HT-29 (cell line): ENCODE measurements at regions not wholly inside any gene's neighbourhood (a gene's known extent, or its start where the extent isn't known, plus 50 kb on each side); places are given as distances from the start of the nearest gene placed in this dataset.

Experiments used
- DNase-seq: peaks from one replicate; pipeline ENCODE4 v3.0.0-alpha.2; 2015; ENCODE audit warnings: low spot score

DNA sequence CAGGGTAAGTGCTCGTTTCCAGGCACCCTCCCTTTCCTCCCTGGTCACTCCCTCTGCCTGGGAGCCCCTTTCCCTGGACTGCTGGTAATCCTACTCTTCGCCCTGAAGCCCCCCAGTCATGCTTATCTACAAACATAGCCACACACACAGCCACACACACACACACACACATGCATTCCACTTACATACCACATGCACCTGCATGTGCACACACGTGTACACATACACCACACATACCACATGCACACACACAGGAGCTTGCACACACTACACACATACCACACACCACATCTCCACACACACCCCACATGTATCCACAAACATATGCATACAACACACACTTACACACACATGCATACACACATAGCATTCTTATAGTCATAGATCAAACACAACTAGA lies 358.5 kb downstream of the GADD45G start:
- DNase-seq, result no peak

DNA sequence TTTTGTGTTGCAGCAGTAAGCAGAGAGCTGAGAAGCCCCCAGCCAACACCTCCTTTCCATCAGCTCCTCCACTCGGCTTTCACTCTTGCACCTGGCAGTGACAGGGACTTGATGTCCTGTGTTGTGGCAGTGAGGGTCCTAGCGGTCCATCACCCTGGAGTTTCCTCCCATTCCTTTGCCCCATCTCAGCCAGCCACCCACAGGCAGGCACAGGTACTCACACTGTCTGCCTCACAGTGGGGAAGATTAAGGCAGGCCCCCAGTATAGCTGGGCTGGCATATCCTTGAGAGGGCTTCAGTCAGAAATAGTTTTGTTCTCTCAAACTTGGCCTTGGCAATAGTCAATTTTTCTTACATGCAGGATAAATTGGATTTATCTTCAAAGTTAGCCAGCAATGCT lies 362.7 kb downstream of the GADD45G start:
- no peak for DNase-seq

DNA sequence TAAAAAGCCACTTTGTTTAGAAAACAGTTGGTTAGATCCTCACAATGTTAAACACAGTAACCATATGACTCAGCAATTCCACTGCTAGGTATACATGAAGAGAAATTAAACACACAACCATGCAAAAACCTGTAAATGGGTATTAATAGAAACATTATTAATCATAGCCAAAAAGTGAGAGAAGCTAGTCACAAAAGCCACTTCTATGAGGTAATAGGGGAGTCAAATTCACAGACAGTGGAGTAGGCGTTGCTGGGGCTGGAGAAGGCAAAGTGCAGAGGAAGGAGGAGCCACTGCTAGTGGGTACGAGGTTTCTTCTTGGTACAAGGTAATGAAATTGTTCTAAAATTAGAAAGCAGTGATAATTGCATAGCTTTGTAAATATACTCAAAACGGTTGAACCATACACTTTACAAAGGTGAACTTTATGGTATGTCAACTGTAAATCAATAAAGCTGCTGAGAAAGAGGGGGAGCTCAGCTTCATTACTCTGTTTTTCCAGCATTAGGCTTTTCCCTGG lies 364.4 kb downstream of the GADD45G start:
- no peak for DNase-seq

DNA sequence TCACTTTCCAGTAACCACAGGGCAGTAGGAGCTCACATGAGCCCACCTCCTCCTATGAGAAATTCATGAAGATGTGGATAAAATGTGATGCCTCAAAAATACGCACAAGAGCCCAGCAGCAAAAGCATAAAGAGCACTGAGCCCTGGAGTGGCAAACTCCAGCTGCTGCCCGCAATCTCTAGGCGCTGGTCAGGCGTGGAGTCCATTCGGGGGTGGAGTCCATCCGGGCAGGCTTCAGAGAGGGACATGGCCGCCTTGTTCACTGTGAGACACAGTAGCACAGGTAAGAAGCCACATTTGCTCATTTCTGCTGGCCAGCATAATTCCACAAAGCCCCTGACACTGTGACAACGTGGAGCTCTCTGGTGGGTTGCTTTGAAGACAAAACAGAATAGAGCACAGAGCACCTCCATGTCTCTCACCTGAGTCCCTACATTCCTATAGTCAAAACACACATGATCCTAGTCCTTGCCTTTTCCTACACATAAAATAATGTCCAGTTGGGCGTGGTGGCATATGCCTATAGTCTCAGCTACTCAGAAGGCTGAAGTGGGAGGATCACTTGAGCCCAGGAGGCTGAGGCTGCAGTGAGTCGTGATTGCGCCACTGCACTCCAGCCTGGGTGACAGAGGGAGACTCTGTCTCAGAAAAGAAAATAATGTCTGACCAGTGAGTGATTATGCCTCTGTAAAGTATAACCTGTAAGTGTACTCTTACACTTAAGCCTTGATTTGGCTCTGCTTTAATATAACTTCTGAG lies 365.2 kb downstream of the GADD45G start:
- no peak for DNase-seq

DNA sequence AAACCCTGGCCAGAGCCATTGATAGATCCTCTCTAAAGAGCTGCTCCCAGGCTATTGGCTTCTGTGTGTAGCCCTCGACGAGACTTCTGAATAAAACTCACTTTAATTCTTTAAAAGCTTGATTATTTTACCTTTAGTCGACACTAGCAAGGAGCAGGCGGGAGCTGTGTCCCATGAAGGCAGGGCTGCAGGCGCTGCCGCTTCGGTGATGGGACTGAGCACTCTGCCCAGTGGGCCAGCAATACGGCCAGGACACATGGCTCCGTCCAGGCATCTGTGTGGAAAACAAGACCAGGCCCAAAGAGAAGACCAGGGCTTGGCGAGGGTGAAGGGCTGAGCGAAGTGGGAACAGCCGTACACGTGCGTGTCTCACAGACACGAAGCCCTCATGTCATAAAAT lies 365.9 kb downstream of the GADD45G start:
- DNase-seq, result no peak

DNA sequence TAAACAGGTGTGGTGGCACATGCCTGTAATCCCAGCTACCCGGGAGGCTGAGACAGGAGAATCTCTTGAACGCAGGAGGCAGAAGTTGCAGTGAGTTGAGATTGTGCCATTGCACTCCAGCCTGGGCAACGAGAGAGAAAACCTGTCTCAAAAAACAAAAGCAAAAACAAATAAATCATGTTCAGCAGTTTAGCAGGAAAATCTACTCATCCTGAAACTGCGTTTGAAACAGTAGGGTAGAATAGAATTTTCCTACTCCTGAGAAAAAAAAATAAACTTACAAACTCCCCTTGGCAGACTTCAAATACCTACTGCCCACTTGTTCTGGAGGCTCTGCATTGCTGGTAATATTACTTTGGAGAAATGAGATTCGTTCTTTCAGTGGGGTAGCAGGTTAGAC lies 367.7 kb downstream of the GADD45G start:
- no peak for DNase-seq

DNA sequence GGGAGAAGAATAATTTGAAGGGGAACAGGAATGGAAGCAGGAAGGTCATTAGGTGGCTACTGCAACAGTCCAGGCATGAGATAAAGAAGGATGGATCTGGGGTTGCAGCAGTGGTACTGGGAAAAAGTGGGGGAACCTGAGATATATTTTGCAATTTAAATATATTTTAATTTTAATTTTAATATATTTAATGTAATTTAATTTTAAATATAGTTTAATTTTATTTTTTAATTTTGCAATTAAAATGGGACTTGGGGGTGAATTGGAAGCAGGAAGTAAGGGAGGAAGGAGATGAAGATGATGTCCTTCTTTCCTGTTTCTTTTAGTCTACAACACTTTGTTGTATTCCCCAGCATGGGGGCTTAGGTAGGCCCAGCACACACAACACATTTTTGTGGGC lies 369.8 kb downstream of the GADD45G start:
- no peak for DNase-seq

DNA sequence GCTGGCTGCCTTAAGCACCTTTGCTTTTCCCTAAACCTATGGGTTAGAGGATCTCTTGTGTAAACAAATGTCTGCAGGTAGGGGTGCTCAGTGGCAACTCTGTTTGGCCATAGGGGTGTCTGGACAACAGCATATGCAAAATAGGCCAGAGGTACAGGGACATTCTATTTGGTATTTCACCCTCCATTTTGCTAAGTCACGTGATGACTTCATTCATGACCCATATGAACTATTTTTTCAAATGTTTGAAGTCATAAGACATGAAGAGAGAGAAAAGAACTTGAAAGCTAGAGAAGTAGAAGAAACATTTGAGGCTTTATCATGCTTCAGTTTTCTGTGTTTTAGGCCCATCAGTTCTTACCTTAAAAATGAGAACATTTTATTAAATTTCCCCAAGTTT lies 370.2 kb downstream of the GADD45G start:
- no peak for DNase-seq

DNA sequence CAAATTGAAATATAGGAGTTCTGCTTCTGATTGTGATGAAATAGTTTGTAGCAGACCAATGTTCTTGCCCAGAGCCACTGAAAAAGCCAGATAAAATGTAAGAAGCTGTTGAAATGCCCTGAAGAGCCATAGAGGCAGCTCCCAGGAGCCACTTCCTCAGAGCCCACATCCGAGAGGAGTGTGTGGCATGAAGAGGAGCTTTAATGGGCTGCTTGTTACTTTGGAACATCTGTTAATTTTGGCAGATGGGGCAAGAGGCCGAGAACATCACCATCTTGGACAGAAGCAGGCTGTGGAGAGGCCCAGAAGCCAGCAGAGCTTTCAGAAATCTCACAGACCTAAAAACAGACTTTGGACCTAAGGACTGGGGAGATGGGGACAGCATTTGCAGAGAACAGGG lies 370.8 kb downstream of the GADD45G start:
- no peak for DNase-seq

DNA sequence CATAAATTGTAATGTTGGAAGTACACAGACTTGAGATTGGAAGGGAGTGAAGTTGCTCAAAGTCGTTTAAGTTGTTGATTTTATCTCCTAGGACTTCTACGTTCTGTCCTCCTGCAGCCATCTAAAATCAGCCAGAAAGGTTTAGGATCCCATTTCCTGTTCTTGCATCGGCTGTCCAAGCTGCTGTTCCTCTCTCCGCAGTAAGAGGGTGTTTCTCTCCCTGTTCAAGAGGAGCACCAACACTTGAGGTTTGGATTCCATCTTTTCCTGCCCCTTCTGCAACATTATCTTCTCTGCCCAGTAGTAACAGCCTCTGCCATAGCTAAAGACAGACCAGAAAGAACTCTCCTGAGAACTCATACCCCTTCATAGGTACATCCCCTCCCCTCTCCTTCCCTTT lies 373.4 kb downstream of the GADD45G start:
- DNase-seq, result peak; percentile 27

DNA sequence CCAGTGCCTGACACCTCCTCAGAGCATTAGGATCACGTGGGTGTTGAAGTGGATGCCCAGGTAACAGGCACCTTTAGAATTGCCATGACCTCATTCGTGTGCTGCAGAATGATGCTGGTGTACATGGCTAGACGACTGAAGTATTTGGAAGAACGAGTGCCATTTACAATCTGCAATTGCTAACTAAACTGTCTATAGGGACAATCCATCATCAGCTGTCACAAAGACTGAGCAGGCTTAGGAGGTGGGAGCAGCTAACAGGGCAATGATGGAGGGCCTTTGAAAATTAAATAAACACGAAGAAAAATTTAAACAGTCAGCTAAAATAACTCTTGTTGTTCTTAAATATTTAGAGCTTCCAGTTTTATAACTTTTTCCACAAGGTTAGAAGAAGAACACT lies 375.8 kb downstream of the GADD45G start:
- no peak for DNase-seq

DNA sequence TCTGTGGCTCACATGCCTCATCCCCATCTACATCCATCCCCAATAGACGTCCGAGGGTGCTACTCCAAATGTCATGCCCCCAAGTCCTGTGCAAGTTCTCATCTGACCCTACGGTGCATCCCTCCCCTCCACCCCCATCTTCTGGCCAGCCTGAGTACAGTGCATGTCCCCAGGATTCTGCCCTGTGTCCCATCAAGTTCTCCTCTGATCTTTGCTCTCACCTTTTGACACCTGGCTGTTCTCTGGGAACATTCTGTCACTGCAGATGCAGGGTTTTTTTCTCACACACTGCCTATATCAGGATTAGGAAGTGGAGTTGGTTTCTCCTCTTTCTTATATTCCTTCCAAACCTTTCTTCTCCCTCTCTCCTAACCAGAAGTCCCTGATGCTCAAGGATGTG lies 377.2 kb downstream of the GADD45G start:
- no peak for DNase-seq

DNA sequence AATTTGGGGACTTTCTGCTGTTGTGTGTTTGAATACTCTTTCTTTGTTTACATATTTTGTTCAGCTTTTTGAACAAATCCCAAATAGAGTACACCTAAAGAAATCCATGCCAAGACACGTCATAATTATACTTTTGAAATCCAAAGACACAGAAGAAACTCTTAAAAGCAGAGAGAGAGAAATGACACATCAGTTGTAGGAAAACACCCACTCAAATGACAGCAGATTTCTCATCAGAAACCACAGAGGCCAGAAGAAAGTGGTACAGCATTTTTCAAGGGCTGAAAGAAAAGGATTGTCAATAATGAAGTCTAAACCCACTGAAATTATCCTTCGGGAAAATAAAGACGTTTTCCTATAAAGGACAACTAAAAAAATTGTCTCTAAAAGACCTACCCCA lies 378.6 kb downstream of the GADD45G start:
- DNase-seq, result no peak

DNA sequence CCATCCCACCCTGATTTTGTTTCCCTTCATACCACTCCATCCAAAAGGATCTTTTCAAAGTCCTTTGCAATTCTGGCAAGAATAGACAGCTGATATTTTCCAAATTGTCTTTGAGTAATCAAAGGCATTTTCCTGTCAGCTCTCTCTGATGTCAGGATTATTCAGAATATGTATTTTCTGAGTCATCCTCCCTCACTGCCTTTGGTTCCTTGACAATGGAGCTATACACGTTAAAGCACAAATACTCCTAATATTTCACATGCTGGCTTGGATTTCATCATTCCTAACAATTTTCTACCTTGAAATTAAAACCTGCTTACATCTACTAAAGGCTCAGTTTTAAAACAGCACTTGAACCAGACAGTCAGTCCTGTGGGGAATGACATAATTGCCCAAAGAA lies 379.4 kb downstream of the GADD45G start:
- no peak for DNase-seq

DNA sequence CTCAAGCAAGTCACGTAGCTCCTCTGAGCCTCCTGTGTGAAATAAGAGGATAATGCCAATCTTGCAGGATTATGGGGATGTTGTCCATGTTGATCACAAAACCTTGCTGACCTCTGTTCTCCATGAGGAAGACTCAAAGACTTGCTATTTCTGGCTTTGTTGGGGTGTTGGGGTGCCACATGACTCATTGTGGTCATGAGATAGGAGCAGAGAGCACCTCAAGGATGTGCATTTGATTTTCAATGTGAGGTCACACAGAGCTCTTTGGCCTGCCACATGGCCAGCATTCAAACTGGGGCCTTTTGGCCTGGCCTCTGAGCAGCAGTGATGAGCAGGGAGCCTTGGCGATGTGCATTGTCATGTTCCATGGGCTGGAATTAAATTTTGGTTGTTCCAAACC lies 380.3 kb downstream of the GADD45G start:
- DNase-seq, result no peak

DNA sequence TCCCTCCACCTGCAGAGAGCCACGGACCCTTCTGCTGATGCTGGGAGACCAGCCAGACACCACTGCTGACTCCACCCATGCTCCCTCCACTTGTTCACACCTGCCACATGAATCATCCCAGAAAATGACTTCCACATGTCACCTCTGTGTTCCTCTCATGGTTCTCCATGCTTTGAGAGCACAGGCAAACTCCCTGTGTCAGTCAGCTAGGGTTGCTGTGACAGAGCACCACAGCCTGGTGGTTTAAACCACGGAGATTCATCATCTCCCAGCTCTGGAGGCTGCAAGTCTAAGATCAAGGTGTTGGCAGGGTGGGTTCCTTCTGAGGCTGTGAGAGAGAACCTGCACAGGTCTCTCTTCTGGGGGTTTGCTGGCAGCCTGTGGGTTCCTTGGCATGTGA lies 381.4 kb downstream of the GADD45G start:
- no peak for DNase-seq

DNA sequence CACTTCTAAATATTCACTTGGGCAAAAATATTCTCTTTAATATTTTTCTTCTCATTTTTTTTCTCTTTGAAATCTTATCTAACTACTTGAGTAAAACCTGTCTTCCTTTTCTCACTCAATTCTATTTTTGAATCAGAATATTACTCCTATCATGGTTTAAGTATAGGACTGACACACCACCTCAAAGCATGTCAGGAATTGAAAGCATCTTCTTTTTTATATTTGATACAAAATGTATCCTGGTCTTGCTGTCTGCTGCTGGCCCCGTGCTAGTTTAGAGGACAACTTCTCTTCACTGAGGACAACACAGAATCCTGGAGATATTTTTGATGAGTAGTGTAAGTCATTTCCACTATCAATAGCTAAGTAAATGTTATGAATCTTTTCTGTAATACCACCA lies 383.6 kb downstream of the GADD45G start:
- no peak for DNase-seq

DNA sequence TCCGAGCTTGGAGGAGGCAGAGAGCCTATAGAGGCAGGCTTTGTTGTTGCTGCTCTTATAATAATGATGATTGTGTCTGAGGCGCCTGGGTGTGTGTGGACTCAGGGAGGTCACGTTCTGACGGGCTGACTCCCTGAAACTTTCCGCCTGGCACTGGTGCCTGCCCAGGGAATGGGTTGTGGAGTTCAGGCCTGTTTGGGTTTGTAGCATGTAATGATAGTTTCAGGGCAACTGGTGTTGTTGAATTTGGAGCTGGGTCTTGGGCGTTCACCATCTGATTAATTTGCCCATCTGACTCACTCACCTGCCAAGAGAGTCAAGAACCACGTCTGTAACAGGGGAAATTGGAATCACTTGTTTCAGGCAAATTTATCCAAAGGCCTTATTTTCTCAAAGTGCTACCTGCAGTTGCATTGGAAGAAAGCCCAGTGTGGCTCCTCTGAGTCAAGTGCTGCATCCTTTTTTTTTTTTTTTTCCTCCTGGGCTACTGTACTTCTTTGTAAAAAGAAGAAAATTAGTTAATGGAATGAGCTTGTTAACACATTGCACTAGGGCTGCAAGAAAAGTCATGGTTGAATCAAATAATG lies 386.5 kb downstream of the GADD45G start:
- DNase-seq, result no peak

DNA sequence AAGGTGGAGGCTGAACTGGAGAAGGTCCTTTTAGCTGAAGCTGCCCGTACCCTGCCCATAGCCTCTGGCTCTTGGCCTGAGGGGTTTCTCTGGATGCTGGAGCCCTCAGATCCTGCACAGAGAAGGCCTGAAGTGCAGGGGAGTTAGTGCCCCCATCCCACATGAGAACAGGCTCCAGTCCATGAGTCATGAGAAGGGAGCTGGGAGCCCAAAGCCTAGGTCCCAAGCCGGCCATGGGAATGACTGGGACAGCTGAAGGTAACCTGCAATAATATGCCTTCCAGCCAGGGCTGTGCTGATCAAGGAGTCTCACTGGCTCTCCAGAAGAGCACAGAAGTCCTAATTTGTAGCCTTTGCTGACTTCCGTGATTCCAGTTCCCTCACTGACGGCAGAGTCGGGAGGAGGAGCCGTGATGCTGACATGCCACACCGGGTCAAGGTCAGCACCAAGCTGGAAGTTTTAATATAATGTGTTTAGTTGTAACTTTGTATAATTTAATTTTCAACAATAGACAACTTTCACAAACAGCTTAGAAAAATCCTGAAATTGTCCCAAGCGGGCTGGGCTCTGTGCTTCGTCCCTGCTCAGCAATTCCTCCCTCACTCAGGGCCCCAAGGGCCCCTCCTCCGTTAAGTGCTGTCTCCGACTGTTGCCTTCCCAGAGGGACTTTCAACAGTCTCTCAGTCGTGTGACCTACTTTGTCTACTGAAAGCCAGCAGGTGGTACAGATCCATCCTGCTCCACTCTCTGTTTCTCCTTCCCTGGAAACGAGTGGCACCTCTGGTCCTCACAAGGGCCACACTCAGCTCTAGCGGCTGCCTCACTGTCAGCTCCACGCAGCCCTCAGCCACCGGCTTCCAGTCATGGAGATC lies 387.8 kb downstream of the GADD45G start:
- DNase-seq, result no peak

DNA sequence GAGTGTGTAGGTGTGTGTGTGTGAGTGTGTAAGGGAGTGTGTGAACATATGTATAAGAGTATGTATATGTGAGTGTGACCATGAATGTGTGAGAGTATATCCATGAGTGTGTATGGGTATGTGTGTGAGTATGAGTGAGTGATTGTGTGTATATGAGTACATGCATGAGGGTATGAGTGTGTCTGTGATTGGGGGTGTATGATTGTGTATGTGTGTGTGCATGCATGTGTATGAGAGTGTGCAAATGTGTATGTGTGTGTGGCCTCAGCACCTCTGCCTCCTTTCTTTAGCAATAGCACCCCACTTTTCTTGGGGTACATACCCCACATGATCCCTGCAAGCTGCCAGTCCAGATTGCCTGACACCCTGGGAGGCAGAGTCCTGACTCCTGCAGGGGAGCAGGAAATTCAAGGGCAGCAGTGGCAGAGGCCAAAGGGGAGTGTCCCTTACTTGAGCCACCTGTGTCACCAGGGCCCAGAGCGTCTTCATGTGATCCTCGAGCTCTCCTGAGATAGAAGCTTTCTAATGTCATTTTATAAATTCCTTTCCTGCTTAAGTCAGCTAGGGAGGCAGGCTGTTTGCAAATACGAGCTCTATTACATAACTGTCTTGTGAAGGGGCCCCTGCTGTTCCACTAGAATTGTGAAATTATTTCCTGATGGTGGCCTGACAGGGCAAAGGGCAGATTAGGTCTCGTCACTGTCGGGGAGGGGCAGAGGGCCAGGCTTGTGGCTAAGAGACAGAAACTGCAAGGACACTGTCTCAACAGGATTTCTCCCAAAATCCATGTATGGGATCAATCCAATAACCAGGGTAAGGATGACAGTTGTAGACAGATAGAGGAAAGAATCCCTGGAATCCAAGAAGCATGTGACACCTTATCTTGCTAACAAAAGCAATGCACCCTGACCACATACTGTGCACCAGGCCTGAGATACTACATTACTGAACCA lies 389.1 kb downstream of the GADD45G start:
- DNase-seq, result no peak

DNA sequence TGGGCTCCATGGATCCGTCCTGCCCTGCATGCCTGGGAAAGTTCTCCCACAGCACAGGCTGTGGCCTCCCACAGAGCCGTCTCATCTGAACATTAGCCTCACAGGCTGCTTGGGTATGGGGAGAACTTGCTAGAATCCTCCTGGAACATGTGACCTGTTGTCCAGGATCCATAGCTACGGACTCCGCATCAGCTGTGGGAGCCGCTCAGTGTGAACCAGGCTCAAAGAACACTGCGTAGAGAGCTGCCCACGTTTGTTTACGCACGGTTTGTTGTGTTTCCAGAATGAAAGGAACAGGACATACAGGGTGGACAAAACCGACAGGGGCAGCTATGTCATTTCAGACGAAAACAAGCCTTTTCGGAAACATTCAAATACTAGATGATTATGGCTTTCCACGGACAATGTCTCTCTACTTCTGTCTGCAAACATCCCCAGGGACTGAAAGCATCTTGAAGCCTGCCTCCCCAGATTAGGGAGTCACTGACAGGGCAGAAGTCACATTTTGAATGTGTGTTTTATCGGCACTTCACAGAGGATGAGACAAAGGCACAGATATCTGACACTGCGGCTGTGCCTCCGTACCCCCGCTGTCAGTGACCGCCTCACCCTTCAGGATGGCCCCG lies 390.3 kb downstream of the GADD45G start:
- DNase-seq, result no peak
